CD4-positive, alpha-beta T cell treated with Interferon alpha-2 for 1 hour (primary cell): ENCODE measurements at regions not wholly inside any gene's neighbourhood (a gene's known extent, or its start where the extent isn't known, plus 50 kb on each side); places are given as distances from the start of the nearest gene placed in this dataset.
"Not testable (repeated sequence)": the region's sequence is repeated elsewhere in the genome, so short reads cannot be mapped to it uniquely, and the experiment has no call there.

Source experiments
- DNase-seq, 2 donors: peaks; one replicate each; pipeline ENCODE4 v3.0.0-alpha.2; 2020 to 2022

GRCh38 chr3:191518861-191519260, 57.9 kb downstream of the PYDC2 start:
- DNase-seq = no peak

GRCh38 chr3:191521055-191521454, 60.1 kb downstream of the PYDC2 start:
- no peak for DNase-seq

- DNase-seq = no peak
Measured at GRCh38 chr3:191523148-191523547, 62.2 kb downstream of the PYDC2 start.

- no peak for DNase-seq
Measured at GRCh38 chr3:191528589-191528988, 67.6 kb downstream of the PYDC2 start.

- DNase-seq = no peak
Measured at GRCh38 chr3:191529992-191530391, 69.0 kb downstream of the PYDC2 start.

GRCh38 chr3:191531434-191531972, 70.5 kb downstream of the PYDC2 start:
- no peak for DNase-seq

- no peak for DNase-seq
Measured at GRCh38 chr3:191543018-191543417, 82.1 kb downstream of the PYDC2 start.

- no peak for DNase-seq
Measured at GRCh38 chr3:191543897-191544296, 82.9 kb downstream of the PYDC2 start.

GRCh38 chr3:191549357-191549756, 88.4 kb downstream of the PYDC2 start:
- no peak for DNase-seq

- no peak for DNase-seq
Measured at GRCh38 chr3:191555037-191555436, 94.1 kb downstream of the PYDC2 start.

- DNase-seq = no peak
Measured at GRCh38 chr3:191557322-191557721, 96.4 kb downstream of the PYDC2 start.

GRCh38 chr3:191563722-191564121, 102.8 kb downstream of the PYDC2 start:
- no peak for DNase-seq

GRCh38 chr3:191566469-191566868, 105.5 kb downstream of the PYDC2 start:
- no peak for DNase-seq

- DNase-seq = no peak
Measured at GRCh38 chr3:191568206-191568605, 107.2 kb downstream of the PYDC2 start.

GRCh38 chr3:191592105-191592504, 131.1 kb downstream of the PYDC2 start:
- DNase-seq = no peak

- DNase-seq = no peak
Measured at GRCh38 chr3:191593486-191593885, 132.5 kb downstream of the PYDC2 start.

- not testable (repeated sequence) for DNase-seq
Measured at GRCh38 chr3:191615511-191615910, 154.5 kb downstream of the PYDC2 start.

- no peak for DNase-seq
Measured at GRCh38 chr3:191624299-191624698, 163.3 kb downstream of the PYDC2 start.

- no peak for DNase-seq
Measured at GRCh38 chr3:191627064-191627463, 166.1 kb downstream of the PYDC2 start.

- DNase-seq = no peak
Measured at GRCh38 chr3:191628571-191628970, 167.6 kb downstream of the PYDC2 start.

GRCh38 chr3:191631496-191631895, 170.5 kb downstream of the PYDC2 start:
- no peak for DNase-seq

- no peak for DNase-seq
Measured at GRCh38 chr3:191634902-191635301, 173.9 kb downstream of the PYDC2 start.

- no peak for DNase-seq
Measured at GRCh38 chr3:191637611-191638010, 176.6 kb downstream of the PYDC2 start.

GRCh38 chr3:191641789-191642188, 180.8 kb downstream of the PYDC2 start:
- DNase-seq = no peak

GRCh38 chr3:191644291-191644690, 183.3 kb downstream of the PYDC2 start:
- no peak for DNase-seq

- no peak for DNase-seq
Measured at GRCh38 chr3:191646242-191646641, 185.3 kb downstream of the PYDC2 start.
